Psoas muscle (tissue), 7 donors: ENCODE measurements at regions not wholly inside any gene's neighbourhood (a gene's known extent, or its start where the extent isn't known, plus 50 kb on each side); places are given as distances from the start of the nearest gene placed in this dataset.

Source experiments
- ATAC-seq, 4 donors: fragments of 200-7000 bp; cut with Tn5 transposase; one replicate each; pipeline ENCODE4 v1.9.1; 2020; ENCODE audit warnings: moderate library complexity in 3 of 4, mild to moderate bottlenecking in 2 of 4
- DNase-seq, 2 donors: peaks; one replicate each; pipeline ENCODE4 v3.0.0-alpha.2; 2020
- H3K27ac ChIP-seq: fragments of 200-600 bp; one replicate; pipeline ENCODE4 v1.8.0; 2022
- H3K27me3 ChIP-seq, 3 donors: fragments of 200-600 bp in 1 of 3; one replicate each; pipeline versions ENCODE4 v1.6.1 to v1.8.0; 2013 to 2022; ENCODE audit warnings: low read length in 2 of 3, mild to moderate bottlenecking in 2 of 3, moderate library complexity in 1 of 3; ENCODE audit not compliant: insufficient read depth in 3 of 3
- H3K36me3 ChIP-seq, 2 donors: fragments of 200-600 bp in 1 of 2; one replicate each; pipeline versions ENCODE4 v1.6.1 to v1.8.0; 2013 to 2022; ENCODE audit warnings: low read depth in 1 of 2, mild to moderate bottlenecking in 1 of 2, moderate library complexity in 1 of 2; ENCODE audit not compliant: insufficient read depth in 1 of 2
- H3K4me1 ChIP-seq: fragments of 200-600 bp; one replicate; pipeline ENCODE4 v1.8.0; 2022
- H3K4me3 ChIP-seq: fragments of 200-600 bp; one replicate; pipeline ENCODE4 v1.8.0; 2022; ENCODE audit warnings: mild to moderate bottlenecking
- H3K9me3 ChIP-seq: fragments of 200-600 bp; one replicate; pipeline ENCODE4 v1.8.0; 2022
- WGBS, 3 donors: extraction: QIAGEN DNeasy Blood & Tissue Kit; methylation state at CpG; one replicate each; pipeline versions ENCODE4 v1.1.6 to v1.1.7; 2013; 5-methylcytosine and 5-hydroxymethylcytosine counted together
- intact Hi-C, 2 donors: fragments of 100-400 bp; cut with DNase I; formaldehyde crosslinking; loops; one replicate each; pipeline versions ENCODE4 v1.11.0 to v1.14.2; 2022
- TF ChIP-seq, protein P1 (sequence below): fragments of 200-600 bp; IDR thresholded peaks from one replicate; pipeline ENCODE4 v1.8.0; 2022; ENCODE audit warnings: antibody characterized with exemption
- donor health status: healthy with polysubstance abuse.
- donor health status: DM: no; HTN: no; CAD: no; lungs with moderate emphysema.
- donor health status: Bipolar disorder and iron deficiency.
- donor health status: healthy.
- donor health status: DM: yes; HTN: yes; CAD: no.
- donor health status: DM: no; HTN: no; CAD: no.
- donor health status: DM: yes; HTN: yes; CAD: no.

DNA sequence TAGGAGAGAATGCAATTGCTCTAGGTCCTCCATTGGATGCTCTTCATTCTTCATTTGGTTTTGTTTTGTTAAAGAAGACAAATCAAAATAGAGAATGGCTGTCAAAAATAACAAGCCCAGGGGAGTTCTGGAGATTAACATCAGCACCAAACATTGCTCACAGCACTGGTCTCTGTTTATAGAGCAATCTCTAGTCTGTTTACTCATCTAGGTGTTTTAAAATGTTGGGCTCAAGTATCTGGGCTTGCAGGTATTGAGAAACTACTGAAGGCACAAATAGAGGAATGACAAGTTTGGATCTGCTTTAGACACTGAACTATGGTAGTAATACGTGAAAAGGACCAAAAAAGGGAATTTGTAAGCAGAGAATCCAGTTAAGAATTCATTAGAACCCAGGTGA, 77.0 kb upstream of the TMC1 start:
- H3K9me3 ChIP-seq, result no peaks in the 10 kb centered on the region
- WGBS, 3 donors, result 83 to 97% (median 93%) methylated on average over 1 of the region's 1 CpG
- ATAC-seq (no peak), DNase-seq (no peak)
- H3K27ac ChIP-seq, result no peak overlapping the region
- H3K4me1 ChIP-seq, result no peaks in the 10 kb centered on the region
- no peaks in the 10 kb centered on the region for H3K27me3 ChIP-seq
- H3K4me3 ChIP-seq, result no peak overlapping the region
- intact Hi-C loops, result no loop called here
- TF ChIP-seq, protein P1, sequence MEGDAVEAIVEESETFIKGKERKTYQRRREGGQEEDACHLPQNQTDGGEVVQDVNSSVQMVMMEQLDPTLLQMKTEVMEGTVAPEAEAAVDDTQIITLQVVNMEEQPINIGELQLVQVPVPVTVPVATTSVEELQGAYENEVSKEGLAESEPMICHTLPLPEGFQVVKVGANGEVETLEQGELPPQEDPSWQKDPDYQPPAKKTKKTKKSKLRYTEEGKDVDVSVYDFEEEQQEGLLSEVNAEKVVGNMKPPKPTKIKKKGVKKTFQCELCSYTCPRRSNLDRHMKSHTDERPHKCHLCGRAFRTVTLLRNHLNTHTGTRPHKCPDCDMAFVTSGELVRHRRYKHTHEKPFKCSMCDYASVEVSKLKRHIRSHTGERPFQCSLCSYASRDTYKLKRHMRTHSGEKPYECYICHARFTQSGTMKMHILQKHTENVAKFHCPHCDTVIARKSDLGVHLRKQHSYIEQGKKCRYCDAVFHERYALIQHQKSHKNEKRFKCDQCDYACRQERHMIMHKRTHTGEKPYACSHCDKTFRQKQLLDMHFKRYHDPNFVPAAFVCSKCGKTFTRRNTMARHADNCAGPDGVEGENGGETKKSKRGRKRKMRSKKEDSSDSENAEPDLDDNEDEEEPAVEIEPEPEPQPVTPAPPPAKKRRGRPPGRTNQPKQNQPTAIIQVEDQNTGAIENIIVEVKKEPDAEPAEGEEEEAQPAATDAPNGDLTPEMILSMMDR, result no peak
- no peaks in the 10 kb centered on the region for H3K36me3 ChIP-seq

DNA sequence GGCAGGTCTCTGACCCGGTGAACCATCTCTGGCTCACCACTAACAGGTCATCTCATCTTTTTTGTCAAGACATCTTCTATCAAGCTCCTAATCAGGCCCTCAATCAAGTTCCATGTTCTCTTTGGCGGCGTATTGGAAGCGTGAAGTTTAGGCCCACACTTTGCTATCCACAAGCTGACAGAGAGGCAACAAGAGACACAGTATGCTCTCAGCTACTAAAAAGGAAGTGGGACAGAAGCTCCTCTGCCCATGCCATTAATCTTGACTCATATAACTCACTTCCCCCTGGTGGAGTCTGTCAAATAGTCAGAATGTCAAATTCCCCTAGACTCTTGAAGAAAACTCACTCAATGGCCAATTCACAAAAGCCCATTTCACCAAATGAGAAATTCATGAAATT, 77.6 kb upstream of the TMC1 start:
- Histone ChIP-seq H3K27me3 (no peaks in the 10 kb centered on the region), H3K4me3 (no peak overlapping the region), H3K9me3 (no peaks in the 10 kb centered on the region), H3K4me1 (no peaks in the 10 kb centered on the region), H3K36me3 (no peaks in the 10 kb centered on the region), H3K27ac (no peak overlapping the region)
- WGBS, 3 donors, result 90 to 96% (median 94%) methylated on average over 4 of the region's 4 CpGs
- ATAC-seq (no peak), DNase-seq (no peak)
- intact Hi-C loops, result no loop called here
- TF ChIP-seq, protein P1, result no peak

DNA sequence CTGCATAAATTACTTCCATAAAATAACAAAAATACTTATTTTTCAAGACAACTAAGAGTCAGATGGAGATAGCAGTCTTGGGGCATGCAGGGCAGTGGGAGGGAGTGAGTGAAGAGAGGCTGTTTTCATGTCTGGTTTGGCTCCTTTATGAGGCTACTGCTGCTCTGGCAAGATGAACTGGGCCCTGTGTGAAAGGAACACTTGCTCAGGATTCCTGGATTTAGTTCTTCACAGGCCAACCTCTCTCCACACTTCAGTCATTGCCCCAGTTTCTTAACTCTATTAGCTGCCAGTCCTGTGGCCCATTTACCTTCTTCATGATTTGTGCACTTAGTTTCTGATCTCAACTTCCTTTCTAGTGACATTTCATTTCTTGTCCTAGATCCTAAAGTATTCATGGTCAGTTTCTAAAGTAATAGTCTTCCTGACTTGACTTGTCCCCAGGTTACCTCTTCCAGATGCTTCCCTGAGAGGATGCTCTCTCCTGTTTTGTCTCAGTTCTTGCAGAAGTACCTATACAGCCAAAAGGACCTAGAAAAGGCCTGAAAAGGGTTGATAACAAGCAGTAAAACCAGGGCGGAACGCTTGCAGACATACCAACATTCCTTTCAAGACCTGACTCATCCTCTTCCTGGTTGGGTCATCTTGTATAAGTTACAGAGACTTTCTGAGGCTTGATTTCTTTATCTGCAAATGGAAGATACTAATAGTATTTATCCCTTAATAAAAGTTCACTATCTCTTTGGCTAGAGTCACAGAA, 77.0 kb upstream of the ZFAND5 start:
- Histone ChIP-seq H3K9me3 (no peaks in the 10 kb centered on the region), H3K36me3 (no peaks in the 10 kb centered on the region), H3K27me3 (no peaks in the 10 kb centered on the region), H3K27ac (no peak overlapping the region), H3K4me1 (no peaks in the 10 kb centered on the region), H3K4me3 (no peak overlapping the region)
- ATAC-seq (no peak), DNase-seq (no peak)
- TF ChIP-seq, protein P1, result no peak
- intact Hi-C loops, result no loop called here
- 77 to 84% (median 78%) methylated on average over 2 of the region's 2 CpGs for WGBS, 3 donors

DNA sequence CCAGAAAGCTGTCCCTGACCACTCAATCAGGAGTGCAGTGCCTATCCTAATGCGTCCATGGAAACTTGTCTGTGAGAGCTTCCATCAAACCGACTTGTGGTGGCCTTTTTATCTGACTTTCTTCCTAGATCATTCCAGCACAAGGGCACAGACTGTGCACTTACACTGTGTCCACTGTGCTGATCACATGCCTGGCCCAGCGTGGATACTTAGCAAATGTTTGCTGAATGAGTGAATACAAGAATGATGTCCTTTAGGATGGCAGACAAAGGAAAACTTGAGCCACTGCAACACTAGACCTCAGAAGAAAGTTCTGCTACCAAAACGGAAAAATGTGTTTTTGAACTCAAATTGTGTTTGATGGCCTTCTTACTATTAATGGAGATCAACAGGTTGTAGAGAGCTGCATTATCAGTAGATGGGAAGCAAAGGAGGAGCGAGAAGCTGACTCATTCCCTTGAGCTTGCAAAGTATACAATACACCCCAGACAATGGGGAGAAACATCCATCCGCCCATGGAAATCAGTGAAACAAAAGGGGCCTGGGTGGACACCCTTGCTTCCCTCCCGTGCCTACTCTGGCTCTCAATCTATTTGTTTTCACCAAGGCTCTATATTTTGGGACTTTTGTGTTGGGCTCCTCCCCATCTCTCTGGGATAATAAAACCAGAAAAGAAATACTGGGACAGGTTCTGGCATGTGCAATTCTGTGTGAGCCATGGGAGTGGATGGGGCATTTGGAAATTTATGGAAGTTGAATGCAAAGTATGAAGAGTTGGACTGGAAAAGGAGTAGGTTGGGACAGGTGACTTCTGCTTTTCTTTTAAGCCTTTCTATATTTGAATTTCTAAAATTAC, 76.2 kb upstream of the ZFAND5 start:
- Histone ChIP-seq H3K27ac (no peak overlapping the region), H3K9me3 (no peaks in the 10 kb centered on the region), H3K4me1 (no peaks in the 10 kb centered on the region), H3K36me3 (no peaks in the 10 kb centered on the region), H3K27me3 (no peaks in the 10 kb centered on the region), H3K4me3 (no peak overlapping the region)
- TF ChIP-seq, protein P1, result no peak
- intact Hi-C loops, result no loop called here
- WGBS, 3 donors, result 85 to 92% (median 91%) methylated on average over 7 of the region's 7 CpGs
- no peak for DNase-seq
- no peak for ATAC-seq
